OCI-LY3 (cell line): ENCODE measurements at regions not wholly inside any gene's neighbourhood (a gene's known extent, or its start where the extent isn't known, plus 50 kb on each side); places are given as distances from the start of the nearest gene placed in this dataset.

Source experiments
- EZH2phosphoT487 ChIP-seq: fragments of 200-600 bp; shearing (Covaris generic); IDR thresholded peaks from 2 replicates; pipeline ENCODE4 v1.6.1; 2018; ENCODE audit warnings: antibody characterized with exemption, mixed run types, low read depth
- TF ChIP-seq, protein P1 (sequence below): fragments of 200-600, 300-600 bp; sonication (generic); IDR thresholded peaks from 2 replicates; pipeline ENCODE4 v1.5.1; 2014; ENCODE audit warnings: antibody characterized with exemption, low read length, low read depth

DNA sequence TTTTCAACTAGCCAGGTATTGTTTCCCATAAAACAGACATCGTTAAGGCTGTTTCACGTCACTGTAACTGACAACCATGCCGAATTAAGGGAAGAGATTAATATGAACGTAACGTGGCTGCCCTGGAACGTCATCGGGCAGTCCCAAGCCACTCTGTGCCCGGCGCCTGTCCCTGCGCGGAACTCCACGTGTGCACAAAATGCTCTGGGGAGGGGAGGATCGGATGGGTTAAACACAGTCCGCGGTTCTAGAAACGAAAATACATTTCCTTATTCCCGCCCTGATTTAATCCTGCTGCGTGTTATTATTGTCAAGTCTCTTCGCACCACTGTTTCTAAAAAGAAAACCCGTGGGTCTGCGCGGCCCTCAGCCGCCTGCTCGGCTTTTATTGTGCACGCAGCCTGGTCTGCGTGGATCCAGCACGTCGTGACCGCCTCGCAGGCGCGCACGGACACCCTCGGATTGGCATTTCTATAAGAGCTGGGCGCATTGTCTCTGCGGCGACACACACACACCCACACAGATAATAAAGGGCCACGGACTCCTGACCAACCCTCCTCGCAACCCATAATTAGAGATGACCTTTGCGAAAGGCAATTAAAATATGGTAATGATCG, 69.6 kb upstream of the BCOR start:
- TF ChIP-seq, protein P1, sequence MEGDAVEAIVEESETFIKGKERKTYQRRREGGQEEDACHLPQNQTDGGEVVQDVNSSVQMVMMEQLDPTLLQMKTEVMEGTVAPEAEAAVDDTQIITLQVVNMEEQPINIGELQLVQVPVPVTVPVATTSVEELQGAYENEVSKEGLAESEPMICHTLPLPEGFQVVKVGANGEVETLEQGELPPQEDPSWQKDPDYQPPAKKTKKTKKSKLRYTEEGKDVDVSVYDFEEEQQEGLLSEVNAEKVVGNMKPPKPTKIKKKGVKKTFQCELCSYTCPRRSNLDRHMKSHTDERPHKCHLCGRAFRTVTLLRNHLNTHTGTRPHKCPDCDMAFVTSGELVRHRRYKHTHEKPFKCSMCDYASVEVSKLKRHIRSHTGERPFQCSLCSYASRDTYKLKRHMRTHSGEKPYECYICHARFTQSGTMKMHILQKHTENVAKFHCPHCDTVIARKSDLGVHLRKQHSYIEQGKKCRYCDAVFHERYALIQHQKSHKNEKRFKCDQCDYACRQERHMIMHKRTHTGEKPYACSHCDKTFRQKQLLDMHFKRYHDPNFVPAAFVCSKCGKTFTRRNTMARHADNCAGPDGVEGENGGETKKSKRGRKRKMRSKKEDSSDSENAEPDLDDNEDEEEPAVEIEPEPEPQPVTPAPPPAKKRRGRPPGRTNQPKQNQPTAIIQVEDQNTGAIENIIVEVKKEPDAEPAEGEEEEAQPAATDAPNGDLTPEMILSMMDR: no peak
- no peak for TF ChIP-seq EZH2phosphoT487
